HL-60 (cell line): ENCODE measurements at regions not wholly inside any gene's neighbourhood (a gene's known extent, or its start where the extent isn't known, plus 50 kb on each side); places are given as distances from the start of the nearest gene placed in this dataset.

Source experiments
- DNase-seq, 2 experiments: peaks; one replicate each; pipeline ENCODE4 v3.0.0-alpha.2; 2010 to 2020; ENCODE audit warnings: low read depth in 1 of 2, low spot score in 1 of 2
- H3K27ac ChIP-seq: fragments of 250-450 bp; sonication (Bioruptor Pico); replicated peaks from 2 replicates; pipeline ENCODE4 v1.5.1; 2020; ENCODE audit warnings: mild to moderate bottlenecking, moderate library complexity
- H3K27me3 ChIP-seq: fragments of 250-450 bp; sonication (Bioruptor Pico); 2 replicates; pipeline ENCODE4 v1.5.1; 2021; ENCODE audit warnings: mild to moderate bottlenecking, moderate library complexity; ENCODE audit not compliant: insufficient read depth, poor library complexity, severe bottlenecking
- H3K4me3 ChIP-seq: replicated peaks from 2 replicates; pipeline ENCODE4 v1.5.1; 2011; ENCODE audit warnings: mild to moderate bottlenecking, control low read depth, low read length; ENCODE audit not compliant: insufficient read depth
- GABPA ChIP-seq: IDR thresholded peaks from 2 replicates; pipeline ENCODE4 v1.6.1; 2012; ENCODE audit warnings: low read depth
- POLR2AphosphoS5 ChIP-seq: IDR thresholded peaks from 2 replicates; pipeline ENCODE4 v1.6.1; 2012; ENCODE audit warnings: low read depth
- SPI1 ChIP-seq: IDR thresholded peaks from 2 replicates; pipeline ENCODE4 v1.6.1; 2012; ENCODE audit warnings: low read depth, mild to moderate bottlenecking, borderline replicate concordance
- TF ChIP-seq, protein P1 (sequence below): IDR thresholded peaks from 2 replicates; pipeline ENCODE4 v1.6.1; 2012; ENCODE audit warnings: low read depth; ENCODE audit not compliant: insufficient replicate concordance
- TF ChIP-seq, protein P2 (sequence below): IDR thresholded peaks from one replicate; pipeline ENCODE4 v1.5.1; 2011; ENCODE audit warnings: low read length, control low read depth, inconsistent platforms; ENCODE audit not compliant: insufficient read depth

DNA sequence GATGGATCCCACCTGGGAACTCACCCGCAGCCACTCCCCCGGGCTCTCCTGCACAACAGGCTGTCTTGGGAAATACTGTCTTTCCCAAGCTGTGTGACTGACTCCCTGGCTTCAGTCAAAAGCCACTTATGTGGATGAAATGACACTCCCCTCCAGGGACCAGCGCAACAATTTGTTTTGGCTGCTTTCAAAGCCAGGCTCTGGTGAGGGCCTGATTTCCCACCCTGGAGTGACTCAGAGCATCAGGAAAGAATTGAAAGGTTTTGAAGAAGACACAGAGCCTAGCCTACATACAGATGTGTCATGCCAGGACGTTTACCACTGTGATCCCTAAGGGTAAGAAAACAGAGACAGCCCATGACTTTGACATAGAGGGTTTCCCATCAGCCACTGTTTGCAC lies 550.5 kb downstream of the MIAT start:
- H3K27me3 ChIP-seq: no peaks in the 10 kb centered on the region
- H3K4me3 ChIP-seq: no peak overlapping the region
- TF ChIP-seq GABPA: no peak
- TF ChIP-seq, protein P1, sequence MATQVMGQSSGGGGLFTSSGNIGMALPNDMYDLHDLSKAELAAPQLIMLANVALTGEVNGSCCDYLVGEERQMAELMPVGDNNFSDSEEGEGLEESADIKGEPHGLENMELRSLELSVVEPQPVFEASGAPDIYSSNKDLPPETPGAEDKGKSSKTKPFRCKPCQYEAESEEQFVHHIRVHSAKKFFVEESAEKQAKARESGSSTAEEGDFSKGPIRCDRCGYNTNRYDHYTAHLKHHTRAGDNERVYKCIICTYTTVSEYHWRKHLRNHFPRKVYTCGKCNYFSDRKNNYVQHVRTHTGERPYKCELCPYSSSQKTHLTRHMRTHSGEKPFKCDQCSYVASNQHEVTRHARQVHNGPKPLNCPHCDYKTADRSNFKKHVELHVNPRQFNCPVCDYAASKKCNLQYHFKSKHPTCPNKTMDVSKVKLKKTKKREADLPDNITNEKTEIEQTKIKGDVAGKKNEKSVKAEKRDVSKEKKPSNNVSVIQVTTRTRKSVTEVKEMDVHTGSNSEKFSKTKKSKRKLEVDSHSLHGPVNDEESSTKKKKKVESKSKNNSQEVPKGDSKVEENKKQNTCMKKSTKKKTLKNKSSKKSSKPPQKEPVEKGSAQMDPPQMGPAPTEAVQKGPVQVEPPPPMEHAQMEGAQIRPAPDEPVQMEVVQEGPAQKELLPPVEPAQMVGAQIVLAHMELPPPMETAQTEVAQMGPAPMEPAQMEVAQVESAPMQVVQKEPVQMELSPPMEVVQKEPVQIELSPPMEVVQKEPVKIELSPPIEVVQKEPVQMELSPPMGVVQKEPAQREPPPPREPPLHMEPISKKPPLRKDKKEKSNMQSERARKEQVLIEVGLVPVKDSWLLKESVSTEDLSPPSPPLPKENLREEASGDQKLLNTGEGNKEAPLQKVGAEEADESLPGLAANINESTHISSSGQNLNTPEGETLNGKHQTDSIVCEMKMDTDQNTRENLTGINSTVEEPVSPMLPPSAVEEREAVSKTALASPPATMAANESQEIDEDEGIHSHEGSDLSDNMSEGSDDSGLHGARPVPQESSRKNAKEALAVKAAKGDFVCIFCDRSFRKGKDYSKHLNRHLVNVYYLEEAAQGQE: no peak
- TF ChIP-seq, protein P2, sequence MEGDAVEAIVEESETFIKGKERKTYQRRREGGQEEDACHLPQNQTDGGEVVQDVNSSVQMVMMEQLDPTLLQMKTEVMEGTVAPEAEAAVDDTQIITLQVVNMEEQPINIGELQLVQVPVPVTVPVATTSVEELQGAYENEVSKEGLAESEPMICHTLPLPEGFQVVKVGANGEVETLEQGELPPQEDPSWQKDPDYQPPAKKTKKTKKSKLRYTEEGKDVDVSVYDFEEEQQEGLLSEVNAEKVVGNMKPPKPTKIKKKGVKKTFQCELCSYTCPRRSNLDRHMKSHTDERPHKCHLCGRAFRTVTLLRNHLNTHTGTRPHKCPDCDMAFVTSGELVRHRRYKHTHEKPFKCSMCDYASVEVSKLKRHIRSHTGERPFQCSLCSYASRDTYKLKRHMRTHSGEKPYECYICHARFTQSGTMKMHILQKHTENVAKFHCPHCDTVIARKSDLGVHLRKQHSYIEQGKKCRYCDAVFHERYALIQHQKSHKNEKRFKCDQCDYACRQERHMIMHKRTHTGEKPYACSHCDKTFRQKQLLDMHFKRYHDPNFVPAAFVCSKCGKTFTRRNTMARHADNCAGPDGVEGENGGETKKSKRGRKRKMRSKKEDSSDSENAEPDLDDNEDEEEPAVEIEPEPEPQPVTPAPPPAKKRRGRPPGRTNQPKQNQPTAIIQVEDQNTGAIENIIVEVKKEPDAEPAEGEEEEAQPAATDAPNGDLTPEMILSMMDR: no peak
- TF ChIP-seq SPI1: no peak
- TF ChIP-seq POLR2AphosphoS5: no peak
- H3K27ac ChIP-seq: no peak overlapping the region
- DNase-seq: no peak

DNA sequence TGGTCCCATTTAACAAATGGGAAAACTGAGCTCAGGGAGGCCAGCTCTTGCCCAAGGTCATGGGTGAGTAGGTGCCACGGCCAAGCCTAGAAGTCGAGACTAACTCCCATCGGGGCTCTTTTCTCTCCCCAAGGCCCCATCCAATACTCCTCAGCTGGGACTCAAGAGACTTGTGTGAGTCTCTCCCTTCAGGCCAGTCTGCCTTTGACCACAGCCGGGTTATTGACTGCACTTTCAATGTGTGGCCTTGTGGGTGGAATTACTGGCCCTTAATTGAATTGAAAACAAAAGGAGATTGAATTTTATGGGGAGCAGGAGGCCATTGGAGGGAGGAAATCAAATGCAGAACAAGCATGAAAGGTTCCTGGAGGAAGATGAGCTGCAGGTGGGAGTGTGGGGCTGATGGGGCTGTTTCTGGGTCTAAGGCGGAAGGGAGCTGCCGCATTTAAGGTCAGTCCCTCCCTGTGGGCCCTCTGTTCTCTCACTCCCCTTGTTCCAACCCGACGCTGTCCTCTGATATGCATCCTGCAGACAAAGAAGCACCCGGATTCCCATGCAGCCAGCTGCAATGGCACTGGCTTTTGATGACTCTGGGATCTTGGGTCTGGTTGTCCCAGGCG lies 552.8 kb downstream of the MIAT start:
- no peak for DNase-seq
- no peak overlapping the region for H3K27ac ChIP-seq

DNA sequence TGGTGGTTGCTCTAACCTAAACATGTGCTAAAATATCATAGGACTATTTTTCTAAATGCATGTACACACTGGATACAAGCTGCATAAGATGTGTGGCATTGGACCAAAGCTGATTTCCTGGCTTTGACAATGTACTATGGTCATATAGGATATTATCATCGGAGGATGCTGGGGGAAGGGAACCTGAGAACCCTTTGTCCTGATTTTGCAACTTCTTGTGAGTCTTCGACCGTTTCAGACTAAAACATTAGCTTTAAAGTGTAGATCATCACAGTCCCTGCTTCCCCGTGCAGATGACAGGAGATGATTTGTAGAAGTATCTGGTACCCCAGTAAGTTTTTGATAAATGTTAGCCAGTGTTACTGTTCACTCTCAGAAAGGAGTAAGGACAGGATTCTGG lies 554.7 kb downstream of the MIAT start:
- Histone ChIP-seq H3K27me3 (no peaks in the 10 kb centered on the region), H3K4me3 (no peak overlapping the region), H3K27ac (no peak overlapping the region)
- DNase-seq: no peak
- no peak for TF ChIP-seq POLR2AphosphoS5
- TF ChIP-seq GABPA: no peak
- TF ChIP-seq, protein P2: no peak
- TF ChIP-seq, protein P1: no peak
- TF ChIP-seq SPI1: no peak

More for the DNA sequence above, 552.8 kb downstream of the MIAT start:
- Histone ChIP-seq H3K27me3 (no peaks in the 10 kb centered on the region), H3K4me3 (no peak overlapping the region)
- TF ChIP-seq POLR2AphosphoS5: no peak
- no peak for TF ChIP-seq GABPA
- TF ChIP-seq SPI1: no peak
- TF ChIP-seq, protein P1: no peak
- TF ChIP-seq, protein P2: no peak
